ENCODE measurements at regions not wholly inside any gene's neighbourhood (a gene's known extent, or its start where the extent isn't known, plus 50 kb on each side); places are given as distances from the start of the nearest gene placed in this dataset.

DNA sequence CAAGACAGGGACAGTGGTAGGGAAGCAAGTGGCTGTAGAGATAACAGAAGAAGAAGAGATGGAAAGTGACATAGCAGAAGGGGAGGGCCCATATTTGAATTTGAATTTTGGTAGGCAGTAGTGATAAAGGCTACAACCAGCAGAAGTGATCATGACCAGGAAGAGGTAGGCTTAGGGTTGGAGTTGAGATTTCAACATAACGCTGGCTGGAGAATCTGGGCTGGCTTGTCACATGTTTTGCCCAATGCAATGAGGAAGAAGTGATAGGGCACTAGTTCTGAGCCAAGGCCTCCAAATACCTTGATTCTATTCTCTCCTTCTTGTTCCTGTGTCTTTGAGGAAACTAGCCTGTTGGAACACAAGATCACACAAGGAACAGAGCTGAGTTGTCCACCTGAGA lies 69.4 kb downstream of the SCG2 start:
- ChIA-PET POLR2A (no interaction called here), CTCF (interaction anchor here (0.7 kb wide), 1 partner anchor 1112 kb away, joined by 3 read pairs; no protein-coding TSS in a partner anchor)
- ATAC-seq (no peak), FAIRE-seq (no peak), DNase-seq (ENCODE audit: low read depth in 1 of 2, low spot score in 1 of 2) (no peak)
- WGBS (ENCODE audit: missing lambda C conversion rate): 84% methylated on average over 1 of the region's 1 CpG
- Histone ChIP-seq H3K4me1 (peaks cover 2% of the 10 kb centered on the region), H3K4me2 (no peak overlapping the region), H3K4me3 (no peak overlapping the region), H3K9me3 (no peaks in the 10 kb centered on the region), H3K27ac (no peak overlapping the region)
- no peak for TF ChIP-seq E2F6 (IDR thresholded peaks at IDR 0.05; ENCODE audit: borderline replicate concordance, low read depth)
- TF ChIP-seq, protein P1, sequence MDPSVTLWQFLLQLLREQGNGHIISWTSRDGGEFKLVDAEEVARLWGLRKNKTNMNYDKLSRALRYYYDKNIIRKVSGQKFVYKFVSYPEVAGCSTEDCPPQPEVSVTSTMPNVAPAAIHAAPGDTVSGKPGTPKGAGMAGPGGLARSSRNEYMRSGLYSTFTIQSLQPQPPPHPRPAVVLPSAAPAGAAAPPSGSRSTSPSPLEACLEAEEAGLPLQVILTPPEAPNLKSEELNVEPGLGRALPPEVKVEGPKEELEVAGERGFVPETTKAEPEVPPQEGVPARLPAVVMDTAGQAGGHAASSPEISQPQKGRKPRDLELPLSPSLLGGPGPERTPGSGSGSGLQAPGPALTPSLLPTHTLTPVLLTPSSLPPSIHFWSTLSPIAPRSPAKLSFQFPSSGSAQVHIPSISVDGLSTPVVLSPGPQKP (IDR thresholded peaks at IDR 0.05; ENCODE audit: low read depth, low read length): no peak
- no peak for TF ChIP-seq HOXB13 (CRISPR knock-in tag; IDR thresholded peaks at IDR 0.05; ENCODE audit: low read depth)
- no peak for TF ChIP-seq FOSB (CRISPR knock-in tag; IDR thresholded peaks at IDR 0.05)
- no peak for TF ChIP-seq BCL3 (IDR thresholded peaks at IDR 0.05)
- no peak for TF ChIP-seq ZFP36 (IDR thresholded peaks at IDR 0.05; ENCODE audit: borderline replicate concordance, partially characterized antibody)
- TF ChIP-seq PHF8 (IDR thresholded peaks at IDR 0.05; ENCODE audit: borderline replicate concordance, low read depth): no peak
- TF ChIP-seq HOXA7 (CRISPR knock-in tag; IDR thresholded peaks at IDR 0.05): no peak
- no peak for TF ChIP-seq EP300 (IDR thresholded peaks at IDR 0.05)
- no peak for TF ChIP-seq KDM5A (IDR thresholded peaks at IDR 0.05)
- TF ChIP-seq, protein P2, sequence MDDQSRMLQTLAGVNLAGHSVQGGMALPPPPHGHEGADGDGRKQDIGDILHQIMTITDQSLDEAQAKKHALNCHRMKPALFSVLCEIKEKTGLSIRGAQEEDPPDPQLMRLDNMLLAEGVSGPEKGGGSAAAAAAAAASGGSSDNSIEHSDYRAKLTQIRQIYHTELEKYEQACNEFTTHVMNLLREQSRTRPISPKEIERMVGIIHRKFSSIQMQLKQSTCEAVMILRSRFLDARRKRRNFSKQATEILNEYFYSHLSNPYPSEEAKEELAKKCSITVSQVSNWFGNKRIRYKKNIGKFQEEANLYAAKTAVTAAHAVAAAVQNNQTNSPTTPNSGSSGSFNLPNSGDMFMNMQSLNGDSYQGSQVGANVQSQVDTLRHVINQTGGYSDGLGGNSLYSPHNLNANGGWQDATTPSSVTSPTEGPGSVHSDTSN (IDR thresholded peaks at IDR 0.05): no peak
- TF ChIP-seq, protein P3, sequence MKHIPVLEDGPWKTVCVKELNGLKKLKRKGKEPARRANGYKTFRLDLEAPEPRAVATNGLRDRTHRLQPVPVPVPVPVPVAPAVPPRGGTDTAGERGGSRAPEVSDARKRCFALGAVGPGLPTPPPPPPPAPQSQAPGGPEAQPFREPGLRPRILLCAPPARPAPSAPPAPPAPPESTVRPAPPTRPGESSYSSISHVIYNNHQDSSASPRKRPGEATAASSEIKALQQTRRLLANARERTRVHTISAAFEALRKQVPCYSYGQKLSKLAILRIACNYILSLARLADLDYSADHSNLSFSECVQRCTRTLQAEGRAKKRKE (CRISPR knock-in tag; IDR thresholded peaks at IDR 0.05; ENCODE audit: low read depth): no peak
- no peak for TF ChIP-seq CBX8 (IDR thresholded peaks at IDR 0.05)

GRCh38 chr2:223536546-223536945 lies 65.6 kb downstream of the SCG2 start:
- FAIRE-seq: no peak
- no peak overlapping the region for H3K27ac ChIP-seq
- TF ChIP-seq ZSCAN20 (CRISPR knock-in tag; IDR thresholded peaks at IDR 0.05) (no peak), BCL3 (IDR thresholded peaks at IDR 0.05) (no peak), HES2 (IDR thresholded peaks at IDR 0.05) (no peak), NFE2L2 (conservative IDR thresholded peaks at IDR 0.05; ENCODE audit: low read length) (no peak), HOXA7 (CRISPR knock-in tag; IDR thresholded peaks at IDR 0.05) (no peak), HEYL (CRISPR knock-in tag; IDR thresholded peaks at IDR 0.05) (no peak), KDM1A (IDR thresholded peaks at IDR 0.05; ENCODE audit: low read depth) (no peak), SMC3 (IDR thresholded peaks at IDR 0.05) (no peak), HOXB5 (CRISPR knock-in tag; IDR thresholded peaks at IDR 0.05) (no peak), BHLHE40 (IDR thresholded peaks at IDR 0.05; ENCODE audit: low read depth, low read length) (no peak), HOXB13 (CRISPR knock-in tag; IDR thresholded peaks at IDR 0.05; ENCODE audit: low read depth) (no peak), JUN (IDR thresholded peaks at IDR 0.05) (no peak), FOXS1 (CRISPR knock-in tag; IDR thresholded peaks at IDR 0.05) (no peak)
- H3K4me3 ChIP-seq: no peak overlapping the region
- WGBS (ENCODE audit: missing lambda C conversion rate): 50% methylated on average over 2 of the region's 2 CpGs
- POLR2A ChIA-PET: no interaction called here
- DNase-seq (ENCODE audit: low read depth in 1 of 2, low spot score in 1 of 2): no peak
- CTCF ChIA-PET: interaction anchor here (1.5 kb wide), 1 partner anchor 16 kb away, joined by 5 read pairs; no protein-coding TSS in a partner anchor
- ATAC-seq: no peak
- H3K4me1 ChIP-seq: peaks cover 16% of the 10 kb centered on the region
- H3K9me3 ChIP-seq: no peaks in the 10 kb centered on the region
- no peak overlapping the region for H3K4me2 ChIP-seq

Data from A549 (cell line).